ENCODE measurements at regions not wholly inside any gene's neighbourhood (a gene's known extent, or its start where the extent isn't known, plus 50 kb on each side); places are given as distances from the start of the nearest gene placed in this dataset.

GRCh38 chr14:65160091-65160490, 57.8 kb upstream of the MAX start:
- H3K4me2 ChIP-seq (ENCODE audit: low read depth, low read length, poor library complexity, severe bottlenecking): peak overlapping the region; percentile 50
- peak overlapping the region; percentile 57 for H3K27ac ChIP-seq (ENCODE audit: low read depth, low read length)
- H3K9ac ChIP-seq (ENCODE audit: low read length): no peak overlapping the region
- H3K4me3 ChIP-seq (ENCODE audit: insufficient read depth, low read length, poor library complexity, severe bottlenecking): peak overlapping the region; percentile 28
- no peaks in the 10 kb centered on the region for H3K79me2 ChIP-seq (ENCODE audit: insufficient read depth, low read length)
- no peak for TF ChIP-seq CTCF (IDR thresholded peaks at IDR 0.05; ENCODE audit: insufficient read depth, low read length, poor library complexity, severe bottlenecking)
- no peak for TF ChIP-seq EZH2phosphoT487 (conservative IDR thresholded peaks at IDR 0.05; ENCODE audit: low read length)
- H3K9me2 ChIP-seq (replicated peaks; ENCODE audit: insufficient read depth, low read length): no peaks in the 10 kb centered on the region
- no peaks in the 10 kb centered on the region for H3K27me3 ChIP-seq (ENCODE audit: low read length)
- H3K36me3 ChIP-seq (ENCODE audit: low read length): no peaks in the 10 kb centered on the region
- no peaks in the 10 kb centered on the region for H3F3A ChIP-seq (ENCODE audit: insufficient read depth)
- peak overlapping the region; percentile 32 for H2AFZ ChIP-seq (ENCODE audit: low read depth, low read length, severe bottlenecking)
- no peaks in the 10 kb centered on the region for H3K9me3 ChIP-seq (ENCODE audit: insufficient read depth, low read length)
- H4K20me1 ChIP-seq (ENCODE audit: low read depth, low read length): no peaks in the 10 kb centered on the region

DNA sequence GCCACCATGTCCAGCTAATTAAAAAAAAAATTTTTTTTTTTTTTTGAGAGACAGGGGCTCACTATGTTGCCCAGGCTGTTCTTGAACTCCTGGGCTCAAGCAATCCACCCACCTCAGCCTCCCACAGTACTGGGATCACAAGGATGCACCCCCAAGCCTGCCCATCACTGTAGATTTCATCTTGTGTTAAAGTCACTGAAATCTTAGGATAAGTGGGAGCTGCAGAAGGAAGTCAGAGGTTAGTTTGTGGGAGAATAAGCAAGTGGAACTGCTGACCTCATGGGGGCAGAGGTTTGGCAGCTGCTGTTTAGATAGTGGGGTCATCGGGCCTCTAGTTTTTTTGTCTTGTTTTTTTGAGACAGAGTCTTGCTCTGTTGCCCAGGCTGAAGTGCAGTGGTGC, 59.7 kb upstream of the MAX start:
- TF ChIP-seq EZH2phosphoT487 (conservative IDR thresholded peaks at IDR 0.05; ENCODE audit: low read length) (no peak), CTCF (IDR thresholded peaks at IDR 0.05; ENCODE audit: insufficient read depth, low read length, poor library complexity, severe bottlenecking) (no peak)
- no peaks in the 10 kb centered on the region for H3K9me3 ChIP-seq (ENCODE audit: insufficient read depth, low read length)
- no peaks in the 10 kb centered on the region for H3K27me3 ChIP-seq (ENCODE audit: low read length)
- H3F3A ChIP-seq (ENCODE audit: insufficient read depth): peaks cover 5% of the 10 kb centered on the region
- H4K20me1 ChIP-seq (ENCODE audit: low read depth, low read length): no peaks in the 10 kb centered on the region
- H3K27ac ChIP-seq (ENCODE audit: low read depth, low read length): no peak overlapping the region
- no peak overlapping the region for H3K4me3 ChIP-seq (ENCODE audit: insufficient read depth, low read length, poor library complexity, severe bottlenecking)
- no peak overlapping the region for H3K9ac ChIP-seq (ENCODE audit: low read length)
- no peak overlapping the region for H2AFZ ChIP-seq (ENCODE audit: low read depth, low read length, severe bottlenecking)
- H3K9me2 ChIP-seq (replicated peaks; ENCODE audit: insufficient read depth, low read length): no peaks in the 10 kb centered on the region
- no peaks in the 10 kb centered on the region for H3K79me2 ChIP-seq (ENCODE audit: insufficient read depth, low read length)
- H3K36me3 ChIP-seq (ENCODE audit: low read length): no peaks in the 10 kb centered on the region
- H3K4me2 ChIP-seq (ENCODE audit: low read depth, low read length, poor library complexity, severe bottlenecking): no peak overlapping the region

DNA sequence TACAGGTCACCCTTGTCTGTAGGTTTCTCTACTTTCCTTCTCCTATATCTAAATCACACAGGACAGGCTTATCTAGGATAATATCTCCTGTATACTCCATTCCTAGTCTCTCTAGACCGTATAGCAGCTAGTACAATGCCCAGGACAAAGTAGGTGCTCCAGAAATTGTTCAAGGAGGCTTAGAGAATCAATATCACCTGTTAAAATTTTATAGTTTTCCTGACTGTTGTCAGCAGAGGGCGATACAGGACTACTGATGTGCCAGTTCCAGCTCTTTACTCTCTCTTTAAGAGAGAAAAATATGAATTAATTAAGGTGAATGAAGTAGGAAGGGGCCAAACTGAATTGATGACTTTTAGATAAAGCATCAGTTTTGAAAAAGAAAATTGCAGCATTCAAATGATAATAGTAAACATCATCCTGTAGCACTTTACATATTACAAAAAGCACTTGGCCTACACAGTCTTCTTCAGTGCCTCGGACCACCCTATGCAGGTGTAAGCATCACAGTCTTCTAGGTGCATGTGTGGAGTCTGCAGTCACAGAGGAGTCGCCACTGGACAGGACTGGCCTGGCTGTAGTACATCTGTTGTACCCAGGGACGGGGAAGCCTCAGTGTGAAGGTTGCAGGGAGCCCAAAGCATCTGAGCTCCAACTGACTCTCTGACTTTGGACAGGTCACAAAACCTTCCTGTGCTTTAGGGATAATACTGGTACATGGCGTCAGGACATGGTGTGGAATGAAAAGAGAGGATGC, 61.9 kb upstream of the MAX start:
- TF ChIP-seq EZH2phosphoT487 (conservative IDR thresholded peaks at IDR 0.05; ENCODE audit: low read length): no peak
- TF ChIP-seq CTCF (IDR thresholded peaks at IDR 0.05; ENCODE audit: insufficient read depth, low read length, poor library complexity, severe bottlenecking): peak; percentile 67
- no peaks in the 10 kb centered on the region for H3K36me3 ChIP-seq (ENCODE audit: low read length)
- no peak overlapping the region for H3K4me2 ChIP-seq (ENCODE audit: low read depth, low read length, poor library complexity, severe bottlenecking)
- no peak overlapping the region for H3K9ac ChIP-seq (ENCODE audit: low read length)
- H3F3A ChIP-seq (ENCODE audit: insufficient read depth): peaks cover 5% of the 10 kb centered on the region
- no peaks in the 10 kb centered on the region for H3K79me2 ChIP-seq (ENCODE audit: insufficient read depth, low read length)
- H3K9me3 ChIP-seq (ENCODE audit: insufficient read depth, low read length): no peaks in the 10 kb centered on the region
- no peaks in the 10 kb centered on the region for H3K27me3 ChIP-seq (ENCODE audit: low read length)
- H3K4me3 ChIP-seq (ENCODE audit: insufficient read depth, low read length, poor library complexity, severe bottlenecking): no peak overlapping the region
- H4K20me1 ChIP-seq (ENCODE audit: low read depth, low read length): no peaks in the 10 kb centered on the region
- peak overlapping the region; percentile 39 for H3K27ac ChIP-seq (ENCODE audit: low read depth, low read length)
- H2AFZ ChIP-seq (ENCODE audit: low read depth, low read length, severe bottlenecking): no peak overlapping the region
- no peaks in the 10 kb centered on the region for H3K9me2 ChIP-seq (replicated peaks; ENCODE audit: insufficient read depth, low read length)

Measured in SU-DHL-6 (cell line).